Fibroblast of skin of right biceps (primary cell): ENCODE measurements at regions not wholly inside any gene's neighbourhood (a gene's known extent, or its start where the extent isn't known, plus 50 kb on each side); places are given as distances from the start of the nearest gene placed in this dataset.
"Not testable (repeated sequence)": the region's sequence is repeated elsewhere in the genome, so short reads cannot be mapped to it uniquely, and the experiment has no call there.

ENCODE experiments used
- DNase-seq: peaks from one replicate; pipeline ENCODE4 v3.0.0-alpha.2; 2013

- DNase-seq = no peak
Measured at GRCh38 chr7:145916776-145917175, 199.8 kb upstream of the CNTNAP2 start.

DNA sequence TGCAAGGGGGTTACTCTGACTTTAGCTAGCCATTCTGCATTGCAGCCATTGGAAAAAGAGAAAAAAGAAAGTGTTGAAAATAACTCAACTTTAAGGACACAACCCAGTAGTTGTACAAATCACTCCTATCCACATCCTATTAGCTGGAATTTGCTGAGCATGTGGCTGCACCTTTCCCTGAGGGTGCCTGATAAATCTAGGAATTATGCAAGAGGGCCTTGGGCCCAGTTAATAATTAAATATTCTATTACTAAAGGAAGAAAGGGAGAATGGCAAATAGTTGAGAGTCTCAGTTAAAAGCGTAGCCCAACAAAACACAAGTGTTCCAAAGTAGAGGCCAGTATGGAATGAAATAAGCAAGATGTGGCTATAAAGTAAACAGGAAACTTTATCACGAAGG, 200.9 kb upstream of the CNTNAP2 start:
- DNase-seq = no peak

DNA sequence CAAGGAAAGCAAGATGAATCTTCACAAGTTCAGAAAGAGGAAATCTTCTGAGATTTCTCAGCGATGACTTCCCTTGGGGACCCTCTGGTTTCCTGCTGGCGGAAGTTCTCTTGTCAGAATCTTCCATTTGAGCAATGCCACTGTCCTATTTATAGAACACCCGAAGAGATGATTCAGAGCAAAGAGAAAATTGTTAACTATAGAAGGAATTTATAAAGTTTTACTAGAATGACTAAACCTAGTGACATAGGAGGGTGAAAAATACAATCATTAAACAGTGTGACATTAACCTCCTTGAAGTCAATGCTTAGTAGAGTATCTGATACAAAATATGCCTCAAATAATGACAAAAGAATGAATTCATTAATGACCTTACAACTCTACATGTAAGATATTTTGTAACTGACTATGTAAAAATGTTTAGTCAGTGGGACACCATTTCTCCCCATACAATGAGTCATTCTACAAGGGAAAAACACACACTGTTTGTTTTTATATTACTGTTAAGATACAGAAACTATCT, 206.5 kb upstream of the CNTNAP2 start:
- peak; percentile 80 for DNase-seq

DNA sequence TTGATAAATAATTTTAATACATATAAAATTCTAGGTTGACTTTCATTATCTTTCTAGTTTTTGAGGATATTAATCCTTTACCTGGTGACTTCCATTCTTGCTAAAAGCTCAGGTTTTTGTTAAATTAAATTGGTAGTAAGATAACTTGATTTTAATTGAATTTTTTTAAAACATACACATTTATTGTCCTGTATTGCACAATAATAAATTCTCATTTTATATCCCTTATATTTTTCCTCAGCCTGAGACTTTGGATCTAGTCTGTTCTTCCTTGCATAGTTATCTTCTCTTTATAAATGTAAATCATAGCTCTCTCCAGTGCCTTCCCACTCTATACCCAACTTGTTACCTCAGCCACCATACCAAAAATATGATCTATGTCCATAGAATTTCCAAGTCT, 212.9 kb upstream of the CNTNAP2 start:
- no peak for DNase-seq

DNA sequence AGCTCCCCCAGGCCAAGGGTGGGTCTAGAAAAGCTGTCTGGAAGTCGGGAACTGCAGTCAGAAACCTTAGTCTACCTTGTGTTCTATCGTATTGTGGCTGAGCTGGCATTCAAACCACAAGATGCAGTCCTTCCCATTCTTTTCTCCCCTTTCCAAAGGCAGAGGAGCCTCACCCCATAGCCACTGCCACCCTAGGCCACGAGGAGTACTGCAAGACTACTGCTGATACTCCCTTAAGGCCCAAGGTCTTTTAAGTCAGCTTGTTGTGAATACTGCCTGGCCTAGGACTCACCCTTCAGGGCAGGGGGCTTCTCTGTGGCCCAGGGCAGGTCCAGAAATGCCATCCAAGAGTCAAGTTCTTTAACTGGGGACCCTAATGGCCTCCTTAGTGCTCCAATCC, 214.5 kb upstream of the CNTNAP2 start:
- DNase-seq = no peak

DNA sequence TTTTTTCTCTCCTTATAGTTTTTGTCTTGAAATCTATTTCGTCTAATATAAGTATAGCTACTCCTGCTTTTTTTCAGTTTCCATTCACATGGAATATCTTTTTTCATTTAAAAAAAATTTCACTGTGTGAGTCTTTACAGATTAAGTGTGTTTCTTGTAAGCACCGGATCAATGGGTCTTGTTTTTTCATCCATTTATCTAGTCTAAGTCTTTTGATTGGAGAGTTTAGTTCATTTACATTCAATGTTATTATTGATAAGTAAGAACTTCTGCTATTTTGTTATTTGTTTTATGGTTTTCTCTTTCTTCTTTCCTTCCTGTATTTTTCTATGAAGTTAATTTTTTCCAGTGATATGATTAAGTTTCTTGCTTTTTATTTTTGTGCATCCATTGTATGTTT, 216.7 kb upstream of the CNTNAP2 start:
- DNase-seq = no peak

DNA sequence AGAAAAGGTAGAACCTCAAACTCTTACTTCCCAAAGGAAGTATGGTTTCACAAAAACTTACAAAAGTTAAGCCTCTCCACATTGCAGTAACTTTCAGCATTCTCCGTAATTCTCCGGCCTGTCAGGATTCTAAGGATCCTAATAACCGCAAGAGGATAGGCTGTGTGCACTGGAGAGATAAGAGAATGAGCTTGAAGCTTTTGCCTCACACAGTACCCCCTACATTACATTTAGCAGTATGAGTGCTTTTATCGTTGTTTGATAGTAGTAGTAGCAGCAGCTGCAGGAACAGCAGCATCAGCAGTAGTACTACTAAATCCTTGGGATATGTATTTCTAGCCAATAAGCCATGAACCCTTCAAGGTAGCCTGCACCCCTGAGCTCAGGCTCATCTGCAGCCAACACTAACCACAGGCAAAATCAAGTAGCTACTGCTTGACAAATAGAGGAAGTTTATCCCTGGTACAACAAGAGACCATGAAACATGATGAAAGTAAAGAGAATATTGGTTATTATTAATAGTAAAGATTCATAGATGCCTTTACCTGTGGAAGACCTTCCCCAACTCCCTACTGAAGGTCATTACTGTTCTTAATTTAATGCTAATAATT, 222.6 kb upstream of the CNTNAP2 start:
- no peak for DNase-seq

DNA sequence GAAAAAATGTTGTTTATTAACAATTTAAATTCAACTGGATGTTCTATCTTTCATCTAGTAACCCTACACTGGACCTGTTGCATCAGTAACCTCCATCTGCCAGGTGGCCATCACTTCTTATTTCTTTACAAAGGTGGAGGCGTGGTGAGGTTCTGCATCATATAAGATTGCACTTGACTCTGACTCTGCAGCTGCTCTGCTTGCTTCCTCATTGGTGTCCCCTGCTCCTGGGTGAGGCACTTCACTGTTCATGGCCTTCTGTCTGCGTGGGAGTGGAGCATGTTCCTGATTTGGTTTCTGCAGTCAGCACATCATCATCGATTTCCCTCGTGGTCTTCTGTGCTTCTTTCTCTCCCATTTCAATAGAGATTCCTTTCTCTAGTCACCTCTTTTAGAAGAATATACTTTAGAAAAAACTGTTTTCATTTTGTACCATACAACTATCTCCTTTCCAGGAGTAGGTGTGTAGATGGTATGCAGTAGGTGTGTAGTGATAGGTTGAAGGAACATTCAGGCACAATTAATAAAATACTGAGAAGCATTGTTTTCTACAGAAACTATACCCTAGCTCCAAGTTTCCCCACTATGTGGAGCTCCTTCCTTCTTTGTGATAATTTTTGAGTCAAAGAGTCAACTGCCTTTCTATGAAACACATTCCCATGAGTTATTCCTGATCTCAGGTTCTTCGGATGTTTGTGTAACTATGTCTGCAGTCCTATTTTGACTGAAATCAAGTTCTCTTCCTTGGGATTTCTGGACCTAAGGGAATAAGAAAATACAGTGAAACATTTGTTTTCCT, 231.7 kb upstream of the CNTNAP2 start:
- peak; percentile 0 for DNase-seq

DNA sequence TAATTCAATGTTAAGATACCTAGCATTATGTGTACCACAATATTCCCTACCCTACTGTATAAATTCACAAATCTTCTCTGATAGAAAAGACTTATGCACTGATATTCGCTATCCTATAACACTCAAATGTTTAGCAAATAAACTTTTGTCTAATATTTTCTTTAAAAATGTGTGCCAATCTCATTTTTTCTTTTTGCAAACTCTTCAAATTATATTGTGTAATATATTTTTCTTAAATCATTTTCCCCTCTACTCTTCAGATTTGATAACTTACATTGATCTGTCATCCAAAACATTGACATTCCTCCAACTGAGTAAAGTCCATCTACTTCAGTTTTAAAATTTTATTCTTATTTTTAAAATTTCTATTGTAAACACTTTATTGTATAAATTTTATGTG, 240.2 kb upstream of the CNTNAP2 start:
- no peak for DNase-seq

GRCh38 chr7:145875267-145875666, 241.3 kb upstream of the CNTNAP2 start:
- no peak for DNase-seq

DNA sequence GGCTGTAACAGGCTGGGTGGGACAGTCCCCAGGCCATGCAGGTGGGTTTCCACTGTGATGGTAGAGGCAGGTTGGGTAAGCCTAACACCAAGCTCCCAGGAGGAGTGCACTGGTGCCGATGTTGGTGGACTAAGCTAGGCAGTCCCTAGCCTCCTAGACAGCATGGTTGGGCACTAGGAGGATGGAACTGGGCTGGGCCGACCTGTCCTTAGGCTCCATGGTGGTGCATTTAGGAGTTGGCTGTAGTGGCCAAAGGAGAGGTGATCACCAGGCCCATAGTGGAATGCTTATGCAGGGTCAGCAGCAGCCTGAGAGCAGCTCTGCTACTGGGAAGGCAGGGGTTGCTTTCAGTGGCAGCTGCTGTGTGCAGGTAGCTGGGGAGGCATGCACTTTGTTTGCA, 247.7 kb upstream of the CNTNAP2 start:
- no peak for DNase-seq

- DNase-seq = no peak
Measured at GRCh38 chr7:145862212-145862611, 254.4 kb upstream of the CNTNAP2 start.

DNA sequence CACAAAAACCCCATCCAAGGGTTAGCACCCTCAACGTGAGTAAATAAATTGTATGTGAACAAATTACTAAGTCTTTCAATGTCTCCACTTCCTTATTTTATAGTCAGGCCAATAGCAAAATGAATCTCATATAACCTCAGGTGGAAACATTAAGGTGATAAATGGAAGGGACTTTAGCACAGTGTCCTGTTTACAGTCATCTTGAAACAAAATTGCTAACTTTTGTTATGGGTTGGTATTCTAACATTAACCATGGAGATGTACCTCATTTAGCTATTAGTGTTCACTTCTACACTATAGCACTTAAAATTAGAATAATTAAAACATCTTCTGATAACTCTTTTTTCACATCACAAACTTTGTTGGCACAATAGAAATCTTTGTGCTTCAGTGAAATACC, 255.8 kb upstream of the CNTNAP2 start:
- no peak for DNase-seq

- no peak for DNase-seq
Measured at GRCh38 chr7:145850636-145851035, 266.0 kb upstream of the CNTNAP2 start.

DNA sequence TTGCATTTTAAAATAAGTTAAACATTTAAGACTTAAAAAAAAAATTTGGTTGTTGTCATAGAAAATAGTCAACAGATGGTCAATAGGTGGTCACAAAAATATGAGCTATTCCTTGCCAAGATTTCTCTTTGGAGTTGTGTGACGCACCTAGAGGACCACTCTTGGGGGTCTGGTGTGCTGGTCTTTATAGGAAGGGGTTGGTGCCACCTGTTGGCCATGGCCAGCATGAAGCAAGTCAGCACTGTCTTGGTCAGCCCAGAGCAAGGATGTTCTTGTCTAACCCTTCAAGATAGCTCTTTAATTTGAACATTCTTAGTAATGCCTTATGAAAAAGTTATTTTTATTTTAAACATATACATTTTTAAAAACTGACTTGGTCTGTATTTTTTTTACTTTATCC, 267.9 kb upstream of the CNTNAP2 start:
- peak; percentile 17 for DNase-seq

DNA sequence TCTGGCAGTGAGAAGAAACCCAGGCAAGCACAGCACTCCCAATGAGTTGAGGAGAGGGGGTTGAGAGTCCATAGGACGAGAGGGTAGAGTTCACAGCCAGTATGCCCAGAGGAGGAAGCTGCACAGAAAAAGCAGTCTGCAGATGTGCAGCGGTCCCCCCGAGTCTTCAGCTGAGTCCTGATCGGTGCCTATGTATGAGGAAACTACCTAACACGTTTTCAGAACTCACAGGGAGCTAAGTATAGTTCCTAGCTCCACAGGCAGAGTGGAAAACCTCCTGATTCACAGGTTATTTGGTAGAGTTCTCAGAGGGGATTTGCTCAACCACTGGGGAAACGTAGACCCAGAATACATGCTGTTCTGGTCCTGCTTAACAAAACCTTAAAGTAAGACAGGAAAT, 271.3 kb upstream of the CNTNAP2 start:
- DNase-seq = no peak

- DNase-seq = no peak
Measured at GRCh38 chr7:145839814-145840213, 276.8 kb upstream of the CNTNAP2 start.

DNA sequence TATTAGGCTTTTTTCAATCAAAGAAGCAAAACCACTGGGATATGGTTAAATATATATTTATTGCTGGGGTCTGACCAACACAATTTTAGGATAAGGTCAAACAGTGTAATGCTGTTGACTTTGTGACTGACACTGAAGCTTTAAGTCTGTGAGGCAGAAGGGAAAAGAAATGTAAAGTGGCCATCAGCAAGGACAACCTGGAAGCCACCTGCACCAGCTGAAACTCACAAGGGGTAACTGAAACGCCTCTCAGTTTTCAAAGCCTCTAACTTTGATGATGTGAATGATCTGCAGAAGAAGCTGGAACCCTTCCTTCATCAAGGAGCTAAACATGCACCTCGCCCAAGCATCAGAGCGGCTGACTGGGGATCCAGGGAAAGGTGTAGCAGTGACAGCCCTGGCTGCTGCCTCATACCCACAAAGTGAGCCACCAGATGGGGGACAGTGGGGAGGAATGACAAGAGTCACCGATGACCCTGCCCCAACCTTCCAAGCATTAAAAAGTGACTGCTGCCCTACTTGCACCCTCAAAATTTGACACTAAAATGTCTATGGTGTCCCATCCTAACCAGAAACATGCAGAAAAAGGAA, 284.9 kb upstream of the CNTNAP2 start:
- DNase-seq = no peak

DNA sequence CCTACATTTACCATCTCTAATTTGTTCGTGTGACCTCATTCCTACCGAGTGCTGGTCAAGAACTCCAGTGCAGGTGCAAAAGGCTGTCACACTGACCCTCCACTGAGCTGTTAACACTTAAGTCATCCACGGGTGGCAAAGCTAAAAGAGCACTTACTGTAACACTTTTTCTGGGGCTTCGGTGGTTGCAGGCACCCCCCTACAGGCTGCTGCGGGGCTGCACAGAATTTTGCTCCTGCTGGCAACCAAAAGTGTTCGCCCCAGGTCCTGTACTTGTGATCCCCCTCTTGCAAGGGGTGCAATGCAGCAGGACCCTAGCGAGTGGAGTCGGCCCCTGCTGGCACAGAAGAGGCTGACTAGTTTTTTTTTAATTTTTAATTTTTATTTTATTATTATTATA, 298.9 kb upstream of the CNTNAP2 start:
- no peak for DNase-seq

DNA sequence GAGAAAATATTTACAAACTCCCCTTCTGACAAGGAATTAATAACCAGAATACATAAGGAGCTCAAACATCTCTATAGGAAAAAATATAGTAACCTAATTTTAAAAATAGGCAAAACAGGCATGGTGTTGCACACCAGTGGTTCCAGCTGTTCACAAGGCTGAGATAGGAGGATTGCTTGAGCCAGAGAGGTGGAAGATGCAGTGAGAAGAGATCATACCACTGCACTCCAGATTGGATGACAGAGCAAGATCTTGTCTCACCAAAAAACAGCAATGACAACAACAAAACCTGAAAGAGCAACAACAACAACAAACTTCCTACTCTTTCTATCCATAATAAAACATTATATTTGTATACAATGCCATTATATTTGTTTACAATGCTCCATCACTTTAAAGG, 304.4 kb upstream of the CNTNAP2 start:
- DNase-seq = no peak

- not testable (repeated sequence) for DNase-seq
Measured at GRCh38 chr7:145805496-145805895, 311.1 kb upstream of the CNTNAP2 start.

GRCh38 chr7:145797507-145797906, 319.1 kb upstream of the CNTNAP2 start:
- no peak for DNase-seq

GRCh38 chr7:145795132-145795531, 321.5 kb upstream of the CNTNAP2 start:
- DNase-seq = no peak
